Type B pancreatic cell (in vitro differentiated cells): ENCODE measurements at regions not wholly inside any gene's neighbourhood (a gene's known extent, or its start where the extent isn't known, plus 50 kb on each side); places are given as distances from the start of the nearest gene placed in this dataset.
"Not testable (repeated sequence)": the region's sequence is repeated elsewhere in the genome, so short reads cannot be mapped to it uniquely, and the experiment has no call there.

ENCODE experiments used
- DNase-seq: peaks from one replicate; pipeline ENCODE4 v3.0.0; 2021; ENCODE audit warnings: mixed read lengths; ENCODE audit not compliant: unreplicated experiment; ENCODE audit errors: extremely low spot score
- H3K27ac Mint-ChIP-seq: 2 replicates; pipeline ENCODE4 v1.8.0; 2021; ENCODE audit warnings: mild to moderate bottlenecking, mixed read lengths
- H3K27me3 Mint-ChIP-seq: 2 replicates; pipeline ENCODE4 v1.8.0; 2021; ENCODE audit warnings: mixed read lengths
- H3K36me3 Mint-ChIP-seq: 2 replicates; pipeline ENCODE4 v1.8.0; 2021; ENCODE audit warnings: mixed read lengths
- H3K4me1 Mint-ChIP-seq: one replicate; pipeline ENCODE4 v1.8.0; 2021; ENCODE audit warnings: mixed read lengths; ENCODE audit not compliant: unreplicated experiment
- H3K4me3 Mint-ChIP-seq: 2 replicates; pipeline ENCODE4 v1.8.0; 2021; ENCODE audit warnings: mild to moderate bottlenecking, mixed read lengths
- H3K9me3 Mint-ChIP-seq: 2 replicates; pipeline ENCODE4 v1.8.0; 2021; ENCODE audit warnings: mixed read lengths
- CTCF ChIP-seq: fragments of 200-600 bp; sonication (generic); conservative IDR thresholded peaks from 2 replicates; pipeline ENCODE4 v1.5.0; 2021; ENCODE audit warnings: antibody characterized with exemption, mild to moderate bottlenecking

DNA sequence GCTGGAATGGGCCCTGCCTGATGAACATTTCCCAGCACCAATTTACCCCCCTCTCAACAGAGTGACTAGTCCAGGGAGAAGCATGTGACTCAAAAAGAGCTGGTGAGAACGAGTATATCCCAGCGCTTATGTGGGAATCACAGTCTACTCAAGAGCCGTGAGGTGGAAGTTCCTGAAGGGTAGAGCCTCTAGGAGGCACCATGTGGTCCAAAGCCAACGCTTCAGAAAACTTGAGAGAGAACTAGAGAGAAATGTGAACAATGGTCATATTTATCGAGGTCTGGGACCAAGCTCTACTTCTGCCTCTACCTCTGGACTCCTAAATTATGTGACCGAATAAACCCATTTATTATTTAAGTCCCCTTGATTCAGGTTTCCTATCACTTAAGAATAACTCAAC, 111.0 kb upstream of the RAP2B start:
- H3K36me3 Mint-ChIP-seq, result no peaks in the 10 kb centered on the region
- H3K27me3 Mint-ChIP-seq, result no peaks in the 10 kb centered on the region
- no peaks in the 10 kb centered on the region for H3K9me3 Mint-ChIP-seq
- no peak overlapping the region for H3K4me3 Mint-ChIP-seq
- peak overlapping the region; percentile 87 for H3K27ac Mint-ChIP-seq
- no peaks in the 10 kb centered on the region for H3K4me1 Mint-ChIP-seq
- TF ChIP-seq CTCF, result no peak
- no peak for DNase-seq

GRCh38 chr3:153051427-153052095, 110.5 kb upstream of the RAP2B start:
- Mint-ChIP-seq H3K36me3 (no peaks in the 10 kb centered on the region), H3K27ac (peak overlapping the region; percentile 87), H3K4me1 (no peaks in the 10 kb centered on the region), H3K27me3 (no peaks in the 10 kb centered on the region), H3K4me3 (peak overlapping the region; percentile 35), H3K9me3 (no peaks in the 10 kb centered on the region)
- DNase-seq, result no peak
- TF ChIP-seq CTCF, result no peak

GRCh38 chr3:153052096-153052460, 109.9 kb upstream of the RAP2B start:
- H3K27me3 Mint-ChIP-seq, result no peaks in the 10 kb centered on the region
- DNase-seq, result no peak
- no peaks in the 10 kb centered on the region for H3K9me3 Mint-ChIP-seq
- peak overlapping the region; percentile 87 for H3K27ac Mint-ChIP-seq
- H3K36me3 Mint-ChIP-seq, result no peaks in the 10 kb centered on the region
- peak overlapping the region; percentile 35 for H3K4me3 Mint-ChIP-seq
- TF ChIP-seq CTCF, result no peak
- H3K4me1 Mint-ChIP-seq, result no peaks in the 10 kb centered on the region

DNA sequence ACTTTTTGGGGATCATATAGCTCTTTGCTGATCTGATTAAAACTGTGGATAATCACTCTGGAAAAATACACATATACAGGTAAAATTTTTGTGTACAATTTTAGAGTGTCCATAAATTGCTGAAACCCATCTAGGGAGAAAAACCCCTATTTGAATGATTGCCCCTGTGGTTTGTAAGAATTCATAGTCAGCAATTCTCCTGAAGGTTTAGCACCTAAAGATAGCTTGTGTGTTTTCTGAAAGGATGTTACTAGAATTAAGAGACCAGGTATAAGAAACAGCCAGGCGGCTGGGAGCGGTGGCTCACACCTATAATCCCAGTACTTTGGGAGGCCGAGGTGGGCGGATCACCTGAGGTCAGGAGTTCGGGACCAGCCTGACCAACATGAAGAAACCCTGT, 106.8 kb upstream of the RAP2B start:
- Mint-ChIP-seq H3K4me3 (no peak overlapping the region), H3K27ac (no peak overlapping the region), H3K27me3 (no peaks in the 10 kb centered on the region), H3K36me3 (no peaks in the 10 kb centered on the region), H3K9me3 (no peaks in the 10 kb centered on the region), H3K4me1 (no peaks in the 10 kb centered on the region)
- DNase-seq, result no peak
- TF ChIP-seq CTCF, result no peak

DNA sequence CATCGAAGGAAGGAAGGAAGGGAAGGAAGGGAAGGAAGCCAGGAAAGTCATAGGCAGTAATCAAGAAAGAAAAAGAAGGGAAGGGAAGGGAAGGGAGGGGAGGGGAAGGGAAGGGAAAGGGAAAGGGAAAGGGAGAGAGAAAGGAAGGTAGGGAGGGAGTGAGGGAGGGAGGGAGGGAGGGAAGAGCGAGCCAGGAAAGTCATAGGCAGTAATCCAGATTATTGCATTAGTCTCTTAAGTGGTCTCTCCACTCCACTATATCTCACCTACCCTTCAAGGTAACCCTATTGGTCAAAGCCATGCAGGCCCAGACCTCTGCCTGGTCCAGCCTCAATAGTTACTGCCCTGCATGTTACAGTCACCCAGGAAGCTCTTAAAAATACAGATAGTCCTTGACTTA, 106.2 kb upstream of the RAP2B start:
- no peak overlapping the region for H3K4me3 Mint-ChIP-seq
- H3K27me3 Mint-ChIP-seq, result no peaks in the 10 kb centered on the region
- H3K4me1 Mint-ChIP-seq, result no peaks in the 10 kb centered on the region
- no peak for DNase-seq
- H3K9me3 Mint-ChIP-seq, result no peaks in the 10 kb centered on the region
- TF ChIP-seq CTCF, result no peak
- no peak overlapping the region for H3K27ac Mint-ChIP-seq
- no peaks in the 10 kb centered on the region for H3K36me3 Mint-ChIP-seq

DNA sequence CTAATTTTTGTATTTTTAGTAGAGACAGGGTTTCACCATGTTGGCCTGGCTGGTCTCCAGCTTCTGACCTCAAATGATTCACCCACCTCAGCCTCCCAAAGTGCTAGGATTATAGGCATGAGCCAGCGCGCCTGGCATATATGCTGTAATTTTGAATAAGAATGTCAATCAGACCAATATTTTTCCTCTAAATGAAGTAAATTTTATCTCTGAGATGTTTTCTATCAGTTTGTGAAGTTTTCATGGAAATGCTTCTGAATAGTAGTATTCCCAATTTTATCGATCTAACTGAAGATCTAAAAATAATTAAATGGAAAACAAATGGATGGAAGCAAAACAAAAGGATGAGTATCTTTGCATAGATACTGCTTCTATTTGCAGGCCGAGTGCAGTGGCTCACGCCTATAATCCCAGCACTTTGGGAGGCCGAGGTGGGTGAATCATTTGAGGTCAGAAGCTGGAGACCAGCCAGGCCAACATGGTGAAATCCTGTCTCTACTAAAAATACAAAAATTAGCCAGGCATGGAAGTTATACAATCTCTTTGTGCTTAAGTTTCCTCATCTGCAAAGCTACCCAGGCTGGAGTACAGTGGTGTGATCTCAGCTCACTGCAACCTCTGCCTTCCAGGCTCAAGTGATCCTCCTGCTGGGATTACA, 103.9 kb upstream of the RAP2B start:
- not testable (repeated sequence) for H3K4me1 Mint-ChIP-seq, DNase-seq, H3K36me3 Mint-ChIP-seq, H3K9me3 Mint-ChIP-seq, H3K4me3 Mint-ChIP-seq, H3K27ac Mint-ChIP-seq, H3K27me3 Mint-ChIP-seq
